Choroid plexus epithelial cell (primary cell): ENCODE measurements at regions not wholly inside any gene's neighbourhood (a gene's known extent, or its start where the extent isn't known, plus 50 kb on each side); places are given as distances from the start of the nearest gene placed in this dataset.

Experiments
- DNase-seq: peaks from one replicate; pipeline ENCODE4 v3.0.0-alpha.2; 2010; ENCODE audit warnings: low read depth
- H3K4me3 ChIP-seq: 2 replicates; pipeline ENCODE4 v1.5.1; 2011; ENCODE audit warnings: low read depth, mild to moderate bottlenecking, control low read depth, low read length, moderate library complexity
- TF ChIP-seq, protein P1 (sequence below): conservative IDR thresholded peaks from 2 replicates; pipeline ENCODE4 v1.5.1; 2011; ENCODE audit warnings: low read depth, mild to moderate bottlenecking, control low read depth, inconsistent platforms, low read length, moderate library complexity

DNA sequence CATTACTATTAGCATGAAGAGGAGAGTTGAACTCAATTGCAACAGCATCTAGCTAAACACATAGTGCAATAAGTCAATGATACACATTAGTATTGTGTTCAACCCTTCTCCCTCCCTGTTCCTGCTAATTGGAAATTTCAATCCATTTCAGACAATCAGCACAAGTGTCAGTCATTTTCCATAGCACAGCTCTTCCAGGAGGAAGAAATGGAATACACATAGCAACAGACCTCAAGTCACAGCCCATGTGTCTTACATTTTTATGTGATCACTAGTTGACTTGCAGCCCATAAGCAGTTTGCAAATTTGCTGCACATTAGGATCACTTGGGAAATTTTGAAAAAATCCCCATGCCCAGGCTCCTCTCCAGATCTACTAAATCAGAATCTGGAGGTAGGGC, 636.9 kb downstream of the TLE4 start:
- TF ChIP-seq, protein P1, sequence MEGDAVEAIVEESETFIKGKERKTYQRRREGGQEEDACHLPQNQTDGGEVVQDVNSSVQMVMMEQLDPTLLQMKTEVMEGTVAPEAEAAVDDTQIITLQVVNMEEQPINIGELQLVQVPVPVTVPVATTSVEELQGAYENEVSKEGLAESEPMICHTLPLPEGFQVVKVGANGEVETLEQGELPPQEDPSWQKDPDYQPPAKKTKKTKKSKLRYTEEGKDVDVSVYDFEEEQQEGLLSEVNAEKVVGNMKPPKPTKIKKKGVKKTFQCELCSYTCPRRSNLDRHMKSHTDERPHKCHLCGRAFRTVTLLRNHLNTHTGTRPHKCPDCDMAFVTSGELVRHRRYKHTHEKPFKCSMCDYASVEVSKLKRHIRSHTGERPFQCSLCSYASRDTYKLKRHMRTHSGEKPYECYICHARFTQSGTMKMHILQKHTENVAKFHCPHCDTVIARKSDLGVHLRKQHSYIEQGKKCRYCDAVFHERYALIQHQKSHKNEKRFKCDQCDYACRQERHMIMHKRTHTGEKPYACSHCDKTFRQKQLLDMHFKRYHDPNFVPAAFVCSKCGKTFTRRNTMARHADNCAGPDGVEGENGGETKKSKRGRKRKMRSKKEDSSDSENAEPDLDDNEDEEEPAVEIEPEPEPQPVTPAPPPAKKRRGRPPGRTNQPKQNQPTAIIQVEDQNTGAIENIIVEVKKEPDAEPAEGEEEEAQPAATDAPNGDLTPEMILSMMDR, result no peak

DNA sequence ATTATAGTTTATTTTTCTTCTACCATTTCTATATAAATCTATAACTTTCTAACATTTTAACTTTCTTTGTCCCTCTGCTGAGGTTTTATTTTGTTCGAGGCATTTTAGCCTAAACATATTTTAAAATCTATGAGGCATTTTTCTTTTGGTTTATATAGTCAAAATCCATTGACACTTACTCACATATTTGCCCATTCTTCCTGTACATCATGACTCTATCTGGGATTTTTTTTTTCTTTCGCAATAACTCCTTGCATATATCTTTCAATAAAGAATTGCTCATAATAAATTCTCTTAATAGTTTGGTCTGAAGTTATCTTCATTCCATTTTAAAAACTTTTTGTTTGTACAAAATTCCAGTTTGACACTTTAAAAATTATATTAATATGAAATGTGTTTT, 632.3 kb downstream of the TLE4 start:
- peak; percentile 34 for DNase-seq
- H3K4me3 ChIP-seq, result no peak overlapping the region
- TF ChIP-seq, protein P1, result no peak

More for the DNA sequence above, 636.9 kb downstream of the TLE4 start:
- DNase-seq, result no peak
- no peak overlapping the region for H3K4me3 ChIP-seq

DNA sequence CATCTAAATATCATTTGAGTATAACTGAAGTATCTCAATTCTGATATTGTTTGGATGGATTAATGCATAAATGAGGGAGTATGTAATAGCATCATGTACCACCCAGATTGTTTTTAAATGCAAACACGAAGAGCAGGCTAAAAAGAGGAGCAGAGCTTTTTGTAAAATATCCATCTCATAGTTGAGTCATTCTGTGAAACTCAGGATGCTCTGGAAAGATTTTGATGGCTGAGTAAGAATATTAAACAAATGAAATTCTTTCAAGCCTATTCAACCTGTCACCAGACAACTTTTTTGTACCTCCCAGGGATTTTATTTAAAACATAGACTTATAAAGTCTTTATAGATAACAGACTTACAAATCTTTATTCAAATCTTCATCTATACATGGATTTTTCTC, 625.9 kb downstream of the TLE4 start:
- no peak overlapping the region for H3K4me3 ChIP-seq
- TF ChIP-seq, protein P1, result no peak
- peak; percentile 17 for DNase-seq

DNA sequence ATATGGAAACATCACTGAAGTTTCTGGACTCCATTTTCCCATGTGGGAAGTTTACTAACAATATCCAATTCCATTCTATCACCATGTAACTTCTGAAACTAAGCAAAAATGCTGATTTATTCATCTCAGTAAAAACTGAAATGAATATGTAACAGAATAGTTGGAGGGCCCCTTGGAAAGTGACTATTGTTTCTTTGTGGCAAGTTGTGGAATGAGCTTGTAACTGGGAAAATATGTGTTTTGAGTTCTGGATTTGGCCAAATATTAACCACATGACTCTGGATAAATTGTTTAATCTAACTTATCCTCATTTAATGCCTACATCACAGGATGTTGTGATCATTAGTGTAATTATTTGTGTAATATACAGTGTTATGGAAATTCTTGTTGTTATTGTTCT, 619.3 kb downstream of the TLE4 start:
- TF ChIP-seq, protein P1, result no peak
- no peak overlapping the region for H3K4me3 ChIP-seq
- DNase-seq, result peak; percentile 4

DNA sequence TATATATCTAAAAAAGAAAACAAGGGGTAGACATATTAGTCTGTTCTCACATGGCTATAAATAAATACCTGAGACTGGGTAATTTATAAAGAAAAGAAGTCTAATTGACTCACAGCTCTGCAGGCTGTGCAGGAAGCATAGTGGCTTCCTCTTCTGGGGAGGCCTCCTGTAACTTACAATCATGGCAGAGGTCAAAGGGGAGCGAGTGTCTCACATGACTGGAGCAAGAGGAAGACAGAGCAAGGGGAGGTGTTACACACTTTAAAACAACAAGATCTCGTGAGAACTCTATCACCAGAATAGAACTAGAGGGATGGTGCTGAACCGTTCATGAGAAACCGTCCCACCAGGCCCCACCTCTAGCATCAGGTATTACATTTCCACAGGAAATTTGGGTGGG, 616.8 kb downstream of the TLE4 start:
- TF ChIP-seq, protein P1, result no peak
- no peak overlapping the region for H3K4me3 ChIP-seq
- no peak for DNase-seq

DNA sequence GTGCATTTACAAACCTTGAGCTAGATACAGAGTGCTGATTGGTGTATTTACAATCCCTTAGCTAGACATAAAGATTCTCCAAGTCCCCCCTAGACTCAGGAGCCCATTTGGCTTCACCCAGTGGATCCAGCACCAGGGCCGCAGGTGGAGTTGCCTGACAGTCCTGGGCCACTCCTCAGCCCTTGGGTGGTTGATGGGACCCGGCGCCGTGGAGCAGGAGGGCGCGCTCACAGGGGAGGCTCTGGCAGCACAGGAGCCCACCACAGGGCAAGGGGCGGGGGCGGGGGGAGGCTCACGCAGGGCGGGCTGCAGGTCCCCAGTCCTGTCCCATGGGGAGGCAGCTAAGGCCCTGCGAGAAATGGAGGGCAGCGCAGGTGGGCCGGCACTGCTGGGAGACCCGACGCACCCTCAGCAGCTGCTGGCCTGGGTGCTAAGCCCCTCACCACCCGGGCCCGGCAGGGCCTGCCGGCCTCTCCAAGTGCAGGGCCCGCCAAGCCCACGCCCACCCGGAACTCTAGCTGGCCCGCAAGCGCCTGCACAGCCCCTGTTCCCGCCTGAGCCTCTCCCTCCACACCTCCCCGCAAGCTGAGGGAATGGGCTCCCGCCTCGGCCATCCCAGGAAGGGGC, 613.5 kb downstream of the TLE4 start:
- no peak for DNase-seq
- H3K4me3 ChIP-seq, result no peak overlapping the region
- TF ChIP-seq, protein P1, result no peak

DNA sequence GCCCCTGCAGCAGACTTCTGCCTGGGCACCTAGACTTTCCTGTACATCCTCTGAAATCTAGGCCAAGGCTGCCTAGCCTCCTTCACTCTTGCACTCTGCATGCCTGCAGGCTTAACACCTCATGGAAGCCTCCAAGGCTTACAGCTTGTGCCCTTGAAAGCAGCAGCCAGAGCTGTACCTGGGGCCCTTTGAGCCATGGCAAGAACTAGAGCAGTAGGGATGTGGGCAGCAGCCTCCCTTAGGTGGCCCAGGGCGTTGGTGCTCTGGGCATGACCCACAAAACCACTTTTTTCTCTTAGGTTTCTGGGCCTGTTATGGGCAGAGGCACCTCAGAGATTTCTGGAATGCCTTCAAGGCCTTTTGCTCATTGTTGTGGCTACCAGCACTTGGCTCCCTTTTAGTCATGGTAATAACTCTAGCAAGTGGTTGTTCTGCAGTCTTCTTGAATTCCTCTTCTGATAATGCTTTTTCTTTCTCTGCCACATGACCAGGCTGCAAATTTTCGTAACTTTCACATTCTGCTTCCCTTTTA, 606.2 kb downstream of the TLE4 start:
- TF ChIP-seq, protein P1, result no peak
- DNase-seq, result no peak

More for the DNA sequence above, 606.2 kb downstream of the TLE4 start:
- no peak overlapping the region for H3K4me3 ChIP-seq
